ENCODE measurements at regions not wholly inside any gene's neighbourhood (a gene's known extent, or its start where the extent isn't known, plus 50 kb on each side); places are given as distances from the start of the nearest gene placed in this dataset.
"Not testable (repeated sequence)": the region's sequence is repeated elsewhere in the genome, so short reads cannot be mapped to it uniquely, and the experiment has no call there.

- DNase-seq: no peak
Measured at GRCh38 chr2:154961676-154962075, 263.2 kb downstream of the KCNJ3 start.

GRCh38 chr2:154960802-154961583 lies 262.5 kb downstream of the KCNJ3 start:
- DNase-seq: no peak

GRCh38 chr2:154952346-154952980 lies 254.0 kb downstream of the KCNJ3 start:
- DNase-seq: peak; percentile 51

- DNase-seq: not testable (repeated sequence)
Measured at GRCh38 chr2:154947416-154947815, 248.9 kb downstream of the KCNJ3 start.

- DNase-seq: no peak
Measured at GRCh38 chr2:154945984-154946383, 247.5 kb downstream of the KCNJ3 start.

- DNase-seq: no peak
Measured at GRCh38 chr2:154941379-154941778, 242.9 kb downstream of the KCNJ3 start.

GRCh38 chr2:154934213-154934612 lies 235.7 kb downstream of the KCNJ3 start:
- no peak for DNase-seq

GRCh38 chr2:154924531-154924930 lies 226.0 kb downstream of the KCNJ3 start:
- no peak for DNase-seq

GRCh38 chr2:154914561-154914960 lies 216.1 kb downstream of the KCNJ3 start:
- no peak for DNase-seq

- no peak for DNase-seq
Measured at GRCh38 chr2:154912215-154912614, 213.7 kb downstream of the KCNJ3 start.

- DNase-seq: no peak
Measured at GRCh38 chr2:154911729-154912128, 213.2 kb downstream of the KCNJ3 start.

- DNase-seq: no peak
Measured at GRCh38 chr2:154910701-154911100, 212.2 kb downstream of the KCNJ3 start.

- no peak for DNase-seq
Measured at GRCh38 chr2:154908327-154908726, 209.8 kb downstream of the KCNJ3 start.

All from NCI-H524 treated with DMSO at 0.1 percent for 48 hours (cell line).